HCT116 (cell line): ENCODE measurements at regions not wholly inside any gene's neighbourhood (a gene's known extent, or its start where the extent isn't known, plus 50 kb on each side); places are given as distances from the start of the nearest gene placed in this dataset.

Experiments used
- ATAC-seq: fragments of 200-7000 bp; cut with Tn5 transposase; 2 replicates; pipeline ENCODE4 v1.9.1; 2020; ENCODE audit warnings: mild to moderate bottlenecking, moderate library complexity
- BruUV-seq: library from RNA; stranded (reverse); fragments of 400-500 nt; replicated peaks from 2 replicates; lab custom pipeline; 2021; lab: Mats Ljungman, UMichigan
- CTCF ChIA-PET: fragments of 300-600 bp; sonication (Branson Sonifier 250); formaldehyde crosslinking; loops from one replicate; lab custom pipeline; 2021; ENCODE audit warnings: antibody characterized with exemption; lab: Charles Lee
- POLR2A ChIA-PET: fragments of 300-600, 350-600 bp; sonication (Branson Sonifier 250); formaldehyde crosslinking; loops from one replicate; lab custom pipeline; 2021; ENCODE audit warnings: antibody characterized with exemption; lab: Charles Lee
- RAD21 ChIA-PET, 2 experiments: fragments of 300-600 bp; sonication (Branson Sonifier 250); formaldehyde crosslinking; loops; one replicate each; lab custom pipeline; 2023; ENCODE audit warnings: low total read pairs in 2 of 2; ENCODE audit not compliant: uncharacterized antibody in 2 of 2, unreplicated experiment in 2 of 2, low non-redundant PET in 1 of 2; lab: Charles Lee
- DNase-seq: peaks from one replicate; pipeline ENCODE4 v3.0.0-alpha.2; 2010; ENCODE audit warnings: low read depth, low spot score
- H2AFZ ChIP-seq: fragments of 200-600 bp; shearing (Covaris generic), sonication (generic); 2 replicates; pipeline ENCODE4 v1.6.1; 2017; ENCODE audit warnings: low read depth, mixed run types, mixed read lengths, antibody characterized with exemption, low read length; ENCODE audit not compliant: poor library complexity, severe bottlenecking
- H3K27ac ChIP-seq: 2 replicates; pipeline ENCODE4 v1.5.1; 2012; ENCODE audit warnings: low read depth, low read length
- H3K27me3 ChIP-seq: fragments of 200-600 bp; sonication (generic); 2 replicates; pipeline ENCODE4 v1.6.1; 2016; ENCODE audit warnings: mixed run types, low read length, mixed read lengths; ENCODE audit not compliant: insufficient read depth
- H3K36me3 ChIP-seq, 2 experiments: fragments of 200-500 bp in 1 of 2; fragments of 200-600 bp in 1 of 2; sonication (Bioruptor generic) in 1 of 2; sonication (generic) in 1 of 2; 2 replicates each; pipeline versions ENCODE4 v1.5.1 to v1.6.1; 2014 to 2016; ENCODE audit warnings: low read length in 2 of 2, inconsistent platforms in 1 of 2, mixed read lengths in 1 of 2, mixed run types in 1 of 2; ENCODE audit not compliant: insufficient read depth in 2 of 2, control insufficient read depth in 1 of 2
- H3K4me1 ChIP-seq, 2 experiments: fragments of 200-600 bp in 1 of 2; sonication (generic) in 1 of 2; 2 replicates each; pipeline versions ENCODE4 v1.5.1 to v1.6.1; 2012 to 2017; ENCODE audit warnings: low read length in 2 of 2, inconsistent platforms in 1 of 2, mild to moderate bottlenecking in 1 of 2, mixed read lengths in 1 of 2, mixed run types in 1 of 2, moderate library complexity in 1 of 2; ENCODE audit not compliant: insufficient read depth in 2 of 2, control insufficient read depth in 1 of 2
- H3K4me2 ChIP-seq: fragments of 200-600 bp; sonication (generic); 2 replicates; pipeline ENCODE4 v1.6.1; 2017; ENCODE audit warnings: mixed run types, low read length, mixed read lengths
- H3K4me3 ChIP-seq, 2 experiments: fragments of 200-600 bp in 1 of 2; sonication (generic) in 1 of 2; replicated peaks in 1 of 2; 2 replicates each; pipeline ENCODE4 v1.5.1; 2011 to 2016; ENCODE audit warnings: low read length in 2 of 2, control low read depth in 1 of 2, low read depth in 1 of 2, mild to moderate bottlenecking in 1 of 2, mixed read lengths in 1 of 2, mixed run types in 1 of 2
- H3K79me2 ChIP-seq: fragments of 200-600 bp; sonication (generic); 2 replicates; pipeline ENCODE4 v1.6.1; 2017; ENCODE audit warnings: mild to moderate bottlenecking, mixed run types, low read length, moderate library complexity, mixed read lengths; ENCODE audit not compliant: insufficient read depth
- H3K9ac ChIP-seq: fragments of 200-600 bp; sonication (generic); 2 replicates; pipeline ENCODE4 v1.6.1; 2016; ENCODE audit warnings: low read length, mixed read lengths
- H3K9me2 ChIP-seq: fragments of 200-600 bp; sonication (generic), shearing (Covaris generic); 2 replicates; pipeline ENCODE4 v1.6.1; 2017; ENCODE audit warnings: mixed run types, mild to moderate bottlenecking, moderate library complexity; ENCODE audit not compliant: insufficient read depth
- H3K9me3 ChIP-seq, 2 experiments: fragments of 200-500 bp in 1 of 2; fragments of 200-600 bp in 1 of 2; sonication (Bioruptor generic) in 1 of 2; sonication (generic) in 1 of 2; 2 replicates each; pipeline ENCODE4 v1.6.1; 2014 to 2017; ENCODE audit warnings: low read length in 2 of 2, mixed read lengths in 2 of 2, inconsistent platforms in 1 of 2, low read depth in 1 of 2, mild to moderate bottlenecking in 1 of 2, mixed run types in 1 of 2, moderate library complexity in 1 of 2; ENCODE audit not compliant: control insufficient read depth in 1 of 2, insufficient read depth in 1 of 2
- H4K20me1 ChIP-seq: fragments of 200-600 bp; sonication (generic), shearing (Covaris generic); 2 replicates; pipeline ENCODE4 v1.6.1; 2017; ENCODE audit warnings: mixed run types, mild to moderate bottlenecking, moderate library complexity; ENCODE audit not compliant: insufficient read depth
- ATF3 ChIP-seq: IDR thresholded peaks from 2 replicates; pipeline ENCODE4 v1.6.1; 2012
- CBX3 ChIP-seq: IDR thresholded peaks from 2 replicates; pipeline ENCODE4 v1.6.1; 2012; ENCODE audit warnings: low read depth
- EGR1 ChIP-seq: IDR thresholded peaks from 2 replicates; pipeline ENCODE4 v1.6.1; 2012; ENCODE audit warnings: low read depth
- ELF1 ChIP-seq: IDR thresholded peaks from 2 replicates; pipeline ENCODE4 v1.6.1; 2012; ENCODE audit warnings: low read depth, borderline replicate concordance
- JUND ChIP-seq: IDR thresholded peaks from 2 replicates; pipeline ENCODE4 v1.6.1; 2012
- SRF ChIP-seq: IDR thresholded peaks from 2 replicates; pipeline ENCODE4 v1.6.1; 2012; ENCODE audit warnings: low read depth
- YY1 ChIP-seq: IDR thresholded peaks from 2 replicates; pipeline ENCODE4 v1.6.1; 2011; ENCODE audit warnings: low read length, low read depth, moderate library complexity, mild to moderate bottlenecking; ENCODE audit not compliant: insufficient replicate concordance; ENCODE audit errors: extremely low read depth
- ZFX ChIP-seq: fragments of 450-650 bp; IDR thresholded peaks from 2 replicates; pipeline ENCODE4 v1.6.1; 2017
- ZNF274 ChIP-seq: fragments of 200-500 bp; sonication (Bioruptor generic); IDR thresholded peaks from 2 replicates; pipeline ENCODE4 v1.6.1; 2014; ENCODE audit warnings: mild to moderate bottlenecking, low read depth, low read length, inconsistent platforms
- intact Hi-C: fragments of 100-400 bp; cut with micrococcal nuclease; formaldehyde crosslinking; loops from 2 replicates; pipeline ENCODE4 v1.10.0; 2022
- TF ChIP-seq, protein P1 (sequence below), 3 experiments: fragments of 200-600 bp in 1 of 3; sonication (generic) in 1 of 3; IDR thresholded peaks in 2 of 3; conservative IDR thresholded peaks in 1 of 3; 2 replicates each; pipeline ENCODE4 v1.5.1; 2012 to 2017; ENCODE audit warnings: low read depth in 2 of 3, low read length in 2 of 3, antibody characterized with exemption in 1 of 3, borderline replicate concordance in 1 of 3, control low read depth in 1 of 3, mild to moderate bottlenecking in 1 of 3, mixed read lengths in 1 of 3, mixed run types in 1 of 3, moderate library complexity in 1 of 3; ENCODE audit not compliant: insufficient read depth in 1 of 3

DNA sequence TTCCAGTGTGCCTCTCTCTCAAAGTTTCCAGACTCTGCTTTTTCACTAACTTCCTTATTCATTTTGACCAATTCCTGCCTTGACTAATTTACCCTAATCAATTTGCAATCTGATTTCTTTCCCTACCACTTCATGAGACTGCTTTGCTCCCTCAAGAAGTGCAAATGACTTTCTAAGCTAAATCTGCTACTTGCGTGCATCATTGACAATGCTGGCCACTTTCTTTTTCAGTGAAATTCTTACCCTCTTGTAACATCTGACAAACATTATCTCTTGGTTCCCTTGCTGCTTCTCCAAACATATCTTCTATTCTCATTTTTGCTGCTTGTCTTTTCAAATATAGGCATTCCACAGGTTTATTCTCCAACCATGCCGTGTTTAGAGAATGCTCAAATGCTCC, 659.9 kb downstream of the USP25 start:
- H3K27me3 ChIP-seq = no peaks in the 10 kb centered on the region
- ChIA-PET RAD21 (no interaction called here), CTCF (no interaction called here), POLR2A (no interaction called here)
- no peaks in the 10 kb centered on the region for H3K9me2 ChIP-seq
- intact Hi-C loops = no loop called here
- ATAC-seq = no peak
- BruUV-seq = no TSS peak
- TF ChIP-seq EGR1 = no peak
- no peak for TF ChIP-seq CBX3
- TF ChIP-seq ELF1 = no peak
- TF ChIP-seq YY1 = no peak
- TF ChIP-seq, protein P1, sequence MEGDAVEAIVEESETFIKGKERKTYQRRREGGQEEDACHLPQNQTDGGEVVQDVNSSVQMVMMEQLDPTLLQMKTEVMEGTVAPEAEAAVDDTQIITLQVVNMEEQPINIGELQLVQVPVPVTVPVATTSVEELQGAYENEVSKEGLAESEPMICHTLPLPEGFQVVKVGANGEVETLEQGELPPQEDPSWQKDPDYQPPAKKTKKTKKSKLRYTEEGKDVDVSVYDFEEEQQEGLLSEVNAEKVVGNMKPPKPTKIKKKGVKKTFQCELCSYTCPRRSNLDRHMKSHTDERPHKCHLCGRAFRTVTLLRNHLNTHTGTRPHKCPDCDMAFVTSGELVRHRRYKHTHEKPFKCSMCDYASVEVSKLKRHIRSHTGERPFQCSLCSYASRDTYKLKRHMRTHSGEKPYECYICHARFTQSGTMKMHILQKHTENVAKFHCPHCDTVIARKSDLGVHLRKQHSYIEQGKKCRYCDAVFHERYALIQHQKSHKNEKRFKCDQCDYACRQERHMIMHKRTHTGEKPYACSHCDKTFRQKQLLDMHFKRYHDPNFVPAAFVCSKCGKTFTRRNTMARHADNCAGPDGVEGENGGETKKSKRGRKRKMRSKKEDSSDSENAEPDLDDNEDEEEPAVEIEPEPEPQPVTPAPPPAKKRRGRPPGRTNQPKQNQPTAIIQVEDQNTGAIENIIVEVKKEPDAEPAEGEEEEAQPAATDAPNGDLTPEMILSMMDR (IDR thresholded peaks at IDR 0.05 in 2 of 3, conservative IDR thresholded peaks at IDR 0.05 in 1 of 3; ENCODE audit: borderline replicate concordance in 1 of 3, insufficient read depth in 1 of 3, low read depth in 2 of 3, low read length in 2 of 3) = no peak
- H3K9ac ChIP-seq = no peak overlapping the region
- no peak overlapping the region for H2AFZ ChIP-seq
- H3K4me2 ChIP-seq = no peak overlapping the region
- H3K27ac ChIP-seq = no peak overlapping the region
- no peaks in the 10 kb centered on the region for H3K79me2 ChIP-seq
- no peak for DNase-seq
- no peak overlapping the region for H3K4me3 ChIP-seq
- no peaks in the 10 kb centered on the region for H3K36me3 ChIP-seq
- peaks cover 0 to 28% of the 10 kb centered on the region in 2 experiments; a peak in 2 of 4 replicates for H3K9me3 ChIP-seq
- no peaks in the 10 kb centered on the region for H4K20me1 ChIP-seq
- H3K4me1 ChIP-seq = no peaks in the 10 kb centered on the region

DNA sequence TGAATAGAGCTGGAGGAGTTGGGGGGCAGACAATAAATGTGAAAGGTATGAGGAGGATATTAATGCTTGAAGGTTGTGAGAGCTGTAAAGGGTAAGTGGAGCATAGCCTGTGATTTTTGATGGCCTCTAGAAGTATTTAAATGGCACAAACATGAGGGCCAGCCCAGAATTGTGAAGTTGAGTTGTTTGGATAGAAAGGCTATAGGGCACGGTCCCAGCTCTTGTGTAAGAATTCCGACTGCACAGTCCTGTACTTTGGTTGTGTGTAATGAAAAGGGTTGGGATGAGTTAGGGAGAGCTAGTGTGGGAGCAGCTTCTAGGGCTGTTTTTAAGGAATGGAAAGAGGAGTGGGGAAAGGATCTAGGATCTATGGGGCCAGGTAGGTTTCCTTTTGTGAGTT, 665.5 kb downstream of the USP25 start:
- Histone ChIP-seq H3K4me3 (no peak overlapping the region), H3K79me2 (no peaks in the 10 kb centered on the region), H3K27ac (no peak overlapping the region), H3K36me3 (no peaks in the 10 kb centered on the region), H4K20me1 (no peaks in the 10 kb centered on the region), H3K9ac (no peak overlapping the region), H3K9me2 (no peaks in the 10 kb centered on the region), H3K4me1 (no peaks in the 10 kb centered on the region), H2AFZ (no peak overlapping the region), H3K9me3 (peaks cover 0 to 10% of the 10 kb centered on the region in 2 experiments; a peak in 2 of 4 replicates), H3K27me3 (no peaks in the 10 kb centered on the region), H3K4me2 (no peak overlapping the region)
- BruUV-seq = no TSS peak
- CTCF ChIA-PET = no interaction called here
- ATAC-seq (no peak), DNase-seq (no peak)
- TF ChIP-seq SRF = no peak
- TF ChIP-seq ZFX = no peak
- no peak for TF ChIP-seq ELF1
- TF ChIP-seq ZNF274 = no peak
- TF ChIP-seq JUND = no peak
- no peak for TF ChIP-seq ATF3
- RAD21 ChIA-PET = no interaction called here
- POLR2A ChIA-PET = no interaction called here
- intact Hi-C loops = no loop called here
